Forelimb muscle (tissue), 1 donor: ENCODE measurements at regions not wholly inside any gene's neighbourhood (a gene's known extent, or its start where the extent isn't known, plus 50 kb on each side); places are given as distances from the start of the nearest gene placed in this dataset.
A peak's percentile ranks its signal among the peaks of the same experiment; 100 is the strongest.
"Not testable (repeated sequence)": the region's sequence is repeated elsewhere in the genome, so short reads cannot be mapped to it uniquely, and the experiment has no call there.

Source experiments
- DNase-seq: peaks from one replicate; pipeline ENCODE4 v3.0.0-alpha.2; 2013; ENCODE audit warnings: low read depth

- no peak for DNase-seq
These were observed 138.9 kb downstream of the LARP7 start for GRCh38 chr4:112775801-112776200.

- DNase-seq: no peak
These were observed 139.6 kb downstream of the LARP7 start for GRCh38 chr4:112776535-112776934.

- no peak for DNase-seq
These were observed 141.6 kb downstream of the LARP7 start for GRCh38 chr4:112778520-112778919.

- no peak for DNase-seq
These were observed 156.1 kb downstream of the LARP7 start for GRCh38 chr4:112793033-112793432.

GRCh38 chr4:112800001-112800400 is 163.1 kb downstream of the LARP7 start:
- DNase-seq: no peak

- no peak for DNase-seq
These were observed 164.4 kb downstream of the LARP7 start for GRCh38 chr4:112801341-112801740.

GRCh38 chr4:112802780-112803179 is 165.8 kb downstream of the LARP7 start:
- no peak for DNase-seq

- DNase-seq: no peak
These were observed 170.1 kb downstream of the LARP7 start for GRCh38 chr4:112807083-112807482.

GRCh38 chr4:112808001-112808400 is 171.1 kb downstream of the LARP7 start:
- DNase-seq: peak; percentile 73

- DNase-seq: no peak
These were observed 176.8 kb downstream of the LARP7 start for GRCh38 chr4:112813790-112814189.

- peak; percentile 60 for DNase-seq
These were observed 181.1 kb downstream of the LARP7 start for GRCh38 chr4:112817933-112818593.

- no peak for DNase-seq
These were observed 181.6 kb downstream of the LARP7 start for GRCh38 chr4:112818594-112818965.

- no peak for DNase-seq
These were observed 182.8 kb downstream of the LARP7 start for GRCh38 chr4:112819729-112820128.

- no peak for DNase-seq
These were observed 186.2 kb downstream of the LARP7 start for GRCh38 chr4:112823156-112823555.

- DNase-seq: no peak
These were observed 186.7 kb downstream of the LARP7 start for GRCh38 chr4:112823606-112824005.

GRCh38 chr4:112830753-112831386 is 193.9 kb downstream of the LARP7 start:
- no peak for DNase-seq

- no peak for DNase-seq
These were observed 195.6 kb downstream of the LARP7 start for GRCh38 chr4:112832493-112832892.

- DNase-seq: no peak
These were observed 200.0 kb downstream of the LARP7 start for GRCh38 chr4:112836895-112837294.

- not testable (repeated sequence) for DNase-seq
These were observed 201.1 kb downstream of the LARP7 start for GRCh38 chr4:112838015-112838414.

- no peak for DNase-seq
These were observed 203.1 kb downstream of the LARP7 start for GRCh38 chr4:112840061-112840460.

GRCh38 chr4:112840619-112841018 is 203.7 kb downstream of the LARP7 start:
- no peak for DNase-seq

- no peak for DNase-seq
These were observed 205.6 kb downstream of the LARP7 start for GRCh38 chr4:112842513-112842912.

- DNase-seq: no peak
These were observed 204.1 kb upstream of the ANK2 start for GRCh38 chr4:112845386-112845785.

GRCh38 chr4:112847045-112847444 is 202.4 kb upstream of the ANK2 start:
- DNase-seq: no peak
